Gastrocnemius medialis (tissue), 4 donors: ENCODE measurements at regions not wholly inside any gene's neighbourhood (a gene's known extent, or its start where the extent isn't known, plus 50 kb on each side); places are given as distances from the start of the nearest gene placed in this dataset.

ENCODE experiments used
- ATAC-seq, 2 donors: fragments of 150-250 bp; one replicate each; pipeline ENCODE4 v1.9.1; 2016
- DNase-seq, 2 donors: peaks; one replicate each; pipeline ENCODE4 v3.0.0-alpha.2; 2019
- H3K27ac ChIP-seq, 4 donors: fragments of 200-600 bp; sonication (generic); 1 replicate in 1 of 4; 2 replicates in 3 of 4; pipeline ENCODE4 v1.5.1; 2016 to 2018; ENCODE audit warnings: mild to moderate bottlenecking in 2 of 4, moderate library complexity in 1 of 4
- H3K27me3 ChIP-seq, 3 donors: fragments of 200-600 bp; sonication (generic) in 2 of 3; 1 replicate in 1 of 3; 2 replicates in 2 of 3; pipeline versions ENCODE4 v1.5.1 to v1.6.0; 2016 to 2019; ENCODE audit warnings: mild to moderate bottlenecking in 1 of 3, moderate library complexity in 1 of 3
- H3K36me3 ChIP-seq, 2 donors: fragments of 200-600 bp; sonication (generic) in 1 of 2; one replicate each; pipeline ENCODE4 v1.5.1; 2017 to 2018
- H3K4me1 ChIP-seq, 2 donors: fragments of 200-600 bp; sonication (generic) in 1 of 2; one replicate each; pipeline ENCODE4 v1.5.1; 2016 to 2017; ENCODE audit warnings: mild to moderate bottlenecking in 2 of 2
- H3K4me3 ChIP-seq, 4 donors: fragments of 200-600 bp; sonication (generic) in 3 of 4; 1 replicate in 1 of 4; 2 replicates in 3 of 4; pipeline ENCODE4 v1.5.1; 2016 to 2019; ENCODE audit warnings: mild to moderate bottlenecking in 2 of 4
- H3K9me3 ChIP-seq, 3 donors: fragments of 200-600 bp; sonication (generic) in 2 of 3; 1 replicate in 1 of 3; 2 replicates in 2 of 3; pipeline ENCODE4 v1.5.1; 2016 to 2019
- POLR2A ChIP-seq, 2 donors: fragments of 450-650 bp; IDR thresholded peaks; one replicate each; pipeline ENCODE4 v1.6.1; 2017; ENCODE audit warnings: antibody characterized with exemption in 2 of 2, mild to moderate bottlenecking in 2 of 2, moderate library complexity in 2 of 2
- in situ Hi-C, 4 donors: fragments of 200-750 bp; cut with MboI; loops; one replicate each; pipeline versions ENCODE4 v1.15.0 to v1.8.0; 2017; ENCODE audit warnings: low sequenced_read_pairs in 4 of 4
- intact Hi-C: fragments of 100-400 bp; cut with DNase I; formaldehyde crosslinking; loops from one replicate; pipeline ENCODE4 v1.15.1; 2023; ENCODE audit warnings: low total_unique reads
- TF ChIP-seq, protein P1 (sequence below), 5 experiments: fragments of 450-650 bp in 3 of 5; fragments of 200-600 bp in 2 of 5; sonication (generic) in 2 of 5; IDR thresholded peaks in 4 of 5; conservative IDR thresholded peaks in 1 of 5; 1 replicate in 4 of 5; 2 replicates in 1 of 5; pipeline ENCODE4 v1.5.1; 2016 to 2019; ENCODE audit warnings: antibody characterized with exemption in 5 of 5, mild to moderate bottlenecking in 3 of 5, moderate library complexity in 3 of 5

DNA sequence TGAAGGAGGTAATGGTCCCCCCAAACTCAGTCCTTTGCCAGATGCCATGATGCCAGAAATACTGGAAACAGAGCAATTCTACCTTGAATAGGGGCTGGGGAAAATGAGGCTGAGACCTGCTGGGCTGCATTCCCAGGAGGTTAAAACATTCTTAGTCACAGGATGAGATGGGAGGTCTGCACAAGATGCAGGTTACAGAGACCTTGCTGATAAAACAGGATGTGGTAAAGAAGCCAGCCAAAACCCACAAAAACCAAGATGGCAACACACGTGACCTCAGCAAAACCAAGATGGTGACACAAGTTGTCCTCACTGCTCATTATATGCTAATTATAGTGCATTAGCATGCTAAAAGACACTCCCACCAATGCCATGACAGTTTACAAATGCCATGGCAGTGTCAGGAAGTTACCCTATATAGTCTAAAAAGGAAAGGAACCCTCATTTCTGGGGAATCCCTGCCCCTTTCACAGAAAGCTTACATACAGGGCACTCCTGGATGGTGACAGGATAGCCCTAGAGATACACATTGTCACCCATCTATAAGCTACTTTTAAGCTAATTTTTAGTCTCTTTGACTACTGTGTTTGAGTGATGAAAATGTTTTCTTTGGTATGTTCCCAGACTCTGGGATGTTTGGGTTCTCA is 979.7 kb downstream of the TBC1D32 start:
- in situ Hi-C loops (no loop called here), intact Hi-C loops (no loop called here)
- no peaks in the 10 kb centered on the region for H3K36me3 ChIP-seq
- H3K9me3 ChIP-seq = peaks cover 0 to 4% (median 0%) of the 10 kb centered on the region in 3 donors
- H3K4me1 ChIP-seq = no peaks in the 10 kb centered on the region
- no peak overlapping the region for H3K4me3 ChIP-seq
- ATAC-seq = no peak
- no peak for TF ChIP-seq POLR2A (IDR thresholded peaks at IDR 0.05)
- TF ChIP-seq, protein P1, sequence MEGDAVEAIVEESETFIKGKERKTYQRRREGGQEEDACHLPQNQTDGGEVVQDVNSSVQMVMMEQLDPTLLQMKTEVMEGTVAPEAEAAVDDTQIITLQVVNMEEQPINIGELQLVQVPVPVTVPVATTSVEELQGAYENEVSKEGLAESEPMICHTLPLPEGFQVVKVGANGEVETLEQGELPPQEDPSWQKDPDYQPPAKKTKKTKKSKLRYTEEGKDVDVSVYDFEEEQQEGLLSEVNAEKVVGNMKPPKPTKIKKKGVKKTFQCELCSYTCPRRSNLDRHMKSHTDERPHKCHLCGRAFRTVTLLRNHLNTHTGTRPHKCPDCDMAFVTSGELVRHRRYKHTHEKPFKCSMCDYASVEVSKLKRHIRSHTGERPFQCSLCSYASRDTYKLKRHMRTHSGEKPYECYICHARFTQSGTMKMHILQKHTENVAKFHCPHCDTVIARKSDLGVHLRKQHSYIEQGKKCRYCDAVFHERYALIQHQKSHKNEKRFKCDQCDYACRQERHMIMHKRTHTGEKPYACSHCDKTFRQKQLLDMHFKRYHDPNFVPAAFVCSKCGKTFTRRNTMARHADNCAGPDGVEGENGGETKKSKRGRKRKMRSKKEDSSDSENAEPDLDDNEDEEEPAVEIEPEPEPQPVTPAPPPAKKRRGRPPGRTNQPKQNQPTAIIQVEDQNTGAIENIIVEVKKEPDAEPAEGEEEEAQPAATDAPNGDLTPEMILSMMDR (IDR thresholded peaks at IDR 0.05 in 4 of 5, conservative IDR thresholded peaks at IDR 0.05 in 1 of 5) = no peak
- no peak overlapping the region for H3K27ac ChIP-seq
- no peak for DNase-seq
- H3K27me3 ChIP-seq = no peaks in the 10 kb centered on the region

DNA sequence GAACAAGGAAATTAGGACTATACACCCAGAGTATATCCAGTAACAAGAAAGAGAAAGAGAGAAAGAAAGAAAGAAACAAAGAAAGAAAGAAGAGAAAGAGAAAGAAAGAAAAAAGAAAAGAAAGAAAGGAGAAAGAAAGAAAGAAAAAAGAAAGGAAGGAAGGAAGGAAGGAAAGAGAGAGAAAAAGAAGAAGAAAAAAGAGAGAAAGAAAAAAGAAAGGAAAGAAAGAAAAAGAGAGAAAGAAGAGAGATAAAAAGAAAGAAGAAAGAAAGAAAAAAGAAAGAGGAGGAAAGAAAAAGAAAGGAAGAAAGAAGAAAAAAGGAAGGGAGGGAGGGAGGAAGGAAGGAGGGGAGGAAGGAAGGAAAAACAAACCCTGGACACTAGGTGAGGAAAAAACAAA is 981.8 kb downstream of the TBC1D32 start:
- Histone ChIP-seq H3K27ac (no peak overlapping the region), H3K4me3 (no peak overlapping the region), H3K36me3 (no peaks in the 10 kb centered on the region), H3K9me3 (no peaks in the 10 kb centered on the region), H3K4me1 (no peaks in the 10 kb centered on the region), H3K27me3 (no peaks in the 10 kb centered on the region)
- intact Hi-C loops = no loop called here
- TF ChIP-seq POLR2A (IDR thresholded peaks at IDR 0.05) = no peak
- TF ChIP-seq, protein P1 (IDR thresholded peaks at IDR 0.05 in 4 of 5, conservative IDR thresholded peaks at IDR 0.05 in 1 of 5) = no peak
- DNase-seq (no peak), ATAC-seq (no peak)
- in situ Hi-C loops = no loop called here

DNA sequence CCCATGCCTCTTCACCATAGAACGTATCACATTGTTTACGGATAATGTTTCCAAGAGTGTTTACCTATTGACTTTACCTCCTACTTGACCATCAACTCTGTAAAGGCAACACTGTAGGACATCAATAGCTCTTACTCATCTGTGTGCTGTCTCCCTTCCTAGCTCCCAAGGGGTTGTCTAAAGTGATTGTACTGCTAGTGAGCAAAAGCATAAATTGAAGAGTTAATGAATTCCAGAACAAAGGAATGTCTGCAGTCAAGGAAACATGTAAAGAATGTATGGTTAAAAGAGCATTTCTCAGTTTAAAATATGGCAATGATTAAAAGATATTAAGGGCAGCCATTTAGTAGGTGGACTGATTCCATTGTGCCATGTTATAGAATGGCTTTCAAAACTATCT is 985.4 kb downstream of the TBC1D32 start:
- H3K4me1 ChIP-seq = no peaks in the 10 kb centered on the region
- in situ Hi-C loops (no loop called here), intact Hi-C loops (no loop called here)
- H3K4me3 ChIP-seq = no peak overlapping the region
- no peaks in the 10 kb centered on the region for H3K9me3 ChIP-seq
- DNase-seq (no peak), ATAC-seq (no peak)
- H3K27ac ChIP-seq = no peak overlapping the region
- H3K36me3 ChIP-seq = no peaks in the 10 kb centered on the region
- no peaks in the 10 kb centered on the region for H3K27me3 ChIP-seq
- TF ChIP-seq POLR2A (IDR thresholded peaks at IDR 0.05) = no peak
- TF ChIP-seq, protein P1 (IDR thresholded peaks at IDR 0.05 in 4 of 5, conservative IDR thresholded peaks at IDR 0.05 in 1 of 5) = no peak

DNA sequence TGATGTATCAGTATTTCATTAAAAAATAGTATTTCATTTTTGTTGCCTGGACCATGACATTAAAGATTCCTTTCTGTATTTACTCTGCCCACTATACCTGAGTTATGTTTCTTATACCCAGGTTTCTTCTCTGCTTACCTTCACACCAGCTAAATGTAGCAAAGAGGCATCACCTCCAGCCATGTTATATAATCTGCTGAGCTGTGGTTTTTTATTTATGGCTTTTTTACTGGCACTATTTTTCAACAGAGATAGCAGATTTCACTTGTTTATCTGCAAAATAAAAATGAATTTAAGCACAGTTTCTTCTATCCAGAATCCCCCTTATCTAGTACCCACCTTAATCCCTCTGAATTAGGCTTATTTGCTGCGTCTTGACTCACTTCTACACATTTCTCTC is 979.0 kb upstream of the MAN1A1 start:
- H3K27ac ChIP-seq = no peak overlapping the region
- TF ChIP-seq POLR2A (IDR thresholded peaks at IDR 0.05) = no peak
- TF ChIP-seq, protein P1 (IDR thresholded peaks at IDR 0.05 in 4 of 5, conservative IDR thresholded peaks at IDR 0.05 in 1 of 5) = no peak
- DNase-seq (no peak), ATAC-seq (no peak)
- no peaks in the 10 kb centered on the region for H3K27me3 ChIP-seq
- in situ Hi-C loops = no loop called here
- intact Hi-C loops = no loop called here
- no peaks in the 10 kb centered on the region for H3K4me1 ChIP-seq
- no peaks in the 10 kb centered on the region for H3K36me3 ChIP-seq
- H3K4me3 ChIP-seq = no peak overlapping the region
- H3K9me3 ChIP-seq = no peaks in the 10 kb centered on the region
